HUES6 (cell line): ENCODE measurements at regions not wholly inside any gene's neighbourhood (a gene's known extent, or its start where the extent isn't known, plus 50 kb on each side); places are given as distances from the start of the nearest gene placed in this dataset.

Source experiments
- H3K27ac ChIP-seq: 2 replicates; pipeline ENCODE4 v1.7.0; 2013; ENCODE audit warnings: low read depth, mild to moderate bottlenecking, low read length, inconsistent platforms
- H3K27me3 ChIP-seq: 2 replicates; pipeline ENCODE4 v1.6.1; 2013; ENCODE audit warnings: low read length; ENCODE audit not compliant: control insufficient read depth, insufficient read depth
- H3K36me3 ChIP-seq: 2 replicates; pipeline ENCODE4 v1.6.1; 2013; ENCODE audit warnings: low read length; ENCODE audit not compliant: control insufficient read depth, insufficient read depth
- H3K4me1 ChIP-seq: 2 replicates; pipeline ENCODE4 v1.6.1; 2013; ENCODE audit warnings: low read length; ENCODE audit not compliant: control insufficient read depth, insufficient read depth
- H3K4me3 ChIP-seq: 2 replicates; pipeline ENCODE4 v1.5.1; 2013; ENCODE audit warnings: low read depth, low read length
- H3K9ac ChIP-seq: one replicate; pipeline ENCODE4 v1.6.1; 2013; ENCODE audit warnings: mild to moderate bottlenecking, low read length
- H3K9me3 ChIP-seq: 2 replicates; pipeline ENCODE4 v1.6.1; 2013; ENCODE audit warnings: low read depth, low read length; ENCODE audit not compliant: control insufficient read depth, insufficient read depth

GRCh38 chr22:22082229-22082835, 99.7 kb upstream of the TOP3B start:
- H3K9ac ChIP-seq = no peak overlapping the region
- no peaks in the 10 kb centered on the region for H3K36me3 ChIP-seq
- H3K9me3 ChIP-seq = no peaks in the 10 kb centered on the region
- H3K4me3 ChIP-seq = no peak overlapping the region
- peaks cover 100% of the 10 kb centered on the region for H3K27me3 ChIP-seq
- H3K27ac ChIP-seq = no peak overlapping the region
- no peaks in the 10 kb centered on the region for H3K4me1 ChIP-seq

GRCh38 chr22:22080270-22080669, 97.7 kb upstream of the TOP3B start:
- H3K27me3 ChIP-seq = peaks cover 100% of the 10 kb centered on the region
- no peak overlapping the region for H3K27ac ChIP-seq
- no peaks in the 10 kb centered on the region for H3K36me3 ChIP-seq
- H3K4me3 ChIP-seq = no peak overlapping the region
- H3K9me3 ChIP-seq = no peaks in the 10 kb centered on the region
- H3K4me1 ChIP-seq = no peaks in the 10 kb centered on the region
- no peak overlapping the region for H3K9ac ChIP-seq

DNA sequence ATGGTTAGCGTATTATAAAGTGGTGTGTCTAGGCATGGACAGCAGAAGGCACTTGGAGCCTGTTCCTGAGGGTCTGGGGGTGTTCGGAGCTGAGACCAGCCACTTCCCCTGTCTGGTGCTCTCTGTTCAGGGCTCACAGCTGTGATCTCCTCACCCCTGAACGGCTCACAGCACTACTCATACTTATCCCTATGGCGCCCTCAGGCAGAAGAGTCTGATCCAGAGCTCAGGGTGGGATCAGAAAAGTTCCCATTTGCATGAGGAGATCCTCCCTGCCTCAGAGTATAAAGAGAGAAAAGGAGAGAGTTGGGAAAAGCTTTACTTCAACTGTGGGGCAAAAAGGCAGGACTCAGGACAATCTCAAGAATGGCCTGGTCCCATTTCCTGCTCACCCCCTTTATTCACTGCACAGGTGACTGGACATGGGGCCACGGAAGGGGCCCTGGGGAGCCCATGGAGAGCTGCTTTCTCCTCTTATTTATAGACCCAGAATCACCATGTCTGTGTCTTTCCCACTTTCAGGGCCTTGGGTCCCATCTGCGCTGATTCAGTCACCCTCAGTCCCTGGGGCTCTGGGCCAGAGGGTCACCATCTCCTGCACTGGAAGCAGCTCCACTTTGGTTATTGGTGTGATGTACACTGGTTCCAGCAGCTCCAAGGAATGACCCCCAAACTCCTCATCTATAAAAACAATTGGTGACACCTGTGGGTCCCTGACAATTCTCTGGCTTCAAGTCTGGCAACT, 97.0 kb upstream of the TOP3B start:
- H3K9ac ChIP-seq = no peak overlapping the region
- no peaks in the 10 kb centered on the region for H3K9me3 ChIP-seq
- H3K4me3 ChIP-seq = no peak overlapping the region
- no peaks in the 10 kb centered on the region for H3K36me3 ChIP-seq
- H3K27ac ChIP-seq = no peak overlapping the region
- H3K4me1 ChIP-seq = no peaks in the 10 kb centered on the region
- peaks cover 100% of the 10 kb centered on the region for H3K27me3 ChIP-seq

DNA sequence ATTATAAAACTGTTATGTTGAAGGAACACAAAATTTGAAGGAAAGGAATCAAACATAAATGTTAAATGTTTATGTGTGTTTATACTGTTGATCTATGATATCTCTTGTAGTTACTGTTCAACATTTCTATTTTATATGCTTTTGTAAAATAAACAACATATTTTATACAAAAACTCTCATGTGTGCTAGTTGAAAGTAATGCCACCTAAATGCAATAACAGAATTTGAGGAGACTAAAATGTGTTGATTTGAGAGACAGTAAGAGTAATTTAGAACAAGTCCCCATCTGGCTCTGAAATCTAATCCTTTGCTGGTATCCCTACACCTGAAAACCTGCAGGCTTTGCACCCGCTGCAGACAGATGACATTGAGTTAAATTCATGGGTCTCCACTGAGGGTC, 95.7 kb upstream of the TOP3B start:
- H3K4me1 ChIP-seq = no peaks in the 10 kb centered on the region
- no peak overlapping the region for H3K4me3 ChIP-seq
- no peaks in the 10 kb centered on the region for H3K9me3 ChIP-seq
- no peak overlapping the region for H3K27ac ChIP-seq
- H3K9ac ChIP-seq = no peak overlapping the region
- H3K36me3 ChIP-seq = no peaks in the 10 kb centered on the region
- peaks cover 100% of the 10 kb centered on the region for H3K27me3 ChIP-seq

- no peaks in the 10 kb centered on the region for H3K9me3 ChIP-seq
- H3K27me3 ChIP-seq = peaks cover 99% of the 10 kb centered on the region
- H3K4me1 ChIP-seq = no peaks in the 10 kb centered on the region
- no peaks in the 10 kb centered on the region for H3K36me3 ChIP-seq
- H3K4me3 ChIP-seq = no peak overlapping the region
- no peak overlapping the region for H3K27ac ChIP-seq
- no peak overlapping the region for H3K9ac ChIP-seq
Measured at GRCh38 chr22:22076932-22077703, 94.5 kb upstream of the TOP3B start.

GRCh38 chr22:22076361-22076760, 93.8 kb upstream of the TOP3B start:
- Histone ChIP-seq H3K27ac (no peak overlapping the region), H3K4me3 (no peak overlapping the region), H3K9ac (no peak overlapping the region), H3K4me1 (no peaks in the 10 kb centered on the region), H3K27me3 (peaks cover 99% of the 10 kb centered on the region), H3K9me3 (no peaks in the 10 kb centered on the region), H3K36me3 (no peaks in the 10 kb centered on the region)

DNA sequence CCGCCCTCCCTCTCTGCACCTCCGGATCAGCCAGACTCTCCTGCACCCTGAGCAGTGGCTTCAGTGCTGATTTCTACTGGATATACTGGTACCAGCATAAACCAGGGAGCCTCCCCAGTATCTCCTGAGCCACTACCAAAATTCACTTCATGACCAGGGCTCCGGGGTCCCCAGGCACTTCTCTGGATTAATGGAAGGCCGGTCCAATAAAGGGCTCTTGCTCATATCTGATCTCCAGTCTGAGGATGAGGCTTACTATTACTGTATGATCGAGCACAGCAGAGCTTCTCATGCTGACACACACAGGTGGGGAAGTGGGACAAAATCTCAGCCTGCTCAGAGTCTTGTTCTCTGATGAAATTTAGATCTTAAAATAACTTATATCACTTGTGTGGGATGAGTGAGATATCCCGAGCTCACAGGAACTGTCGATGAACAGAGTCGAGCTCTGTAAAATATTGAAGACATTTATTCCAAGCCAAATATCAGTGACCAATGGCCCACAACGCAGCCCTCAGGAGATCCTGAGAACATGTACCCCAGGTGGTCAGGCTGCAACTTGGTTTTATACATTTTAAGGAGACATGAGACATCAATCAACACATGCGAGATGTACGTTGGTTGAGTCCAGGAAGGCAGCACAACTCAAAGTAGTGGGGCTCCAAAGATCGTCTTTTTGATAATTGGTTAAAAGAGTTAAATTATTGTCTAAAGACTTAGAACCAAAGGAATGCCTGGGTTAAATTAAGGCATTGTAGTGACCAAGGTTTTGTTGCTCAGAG, 93.0 kb upstream of the TOP3B start:
- Histone ChIP-seq H3K4me3 (no peak overlapping the region), H3K9me3 (no peaks in the 10 kb centered on the region), H3K9ac (no peak overlapping the region), H3K36me3 (no peaks in the 10 kb centered on the region), H3K27ac (no peak overlapping the region), H3K4me1 (no peaks in the 10 kb centered on the region), H3K27me3 (peaks cover 99% of the 10 kb centered on the region)

DNA sequence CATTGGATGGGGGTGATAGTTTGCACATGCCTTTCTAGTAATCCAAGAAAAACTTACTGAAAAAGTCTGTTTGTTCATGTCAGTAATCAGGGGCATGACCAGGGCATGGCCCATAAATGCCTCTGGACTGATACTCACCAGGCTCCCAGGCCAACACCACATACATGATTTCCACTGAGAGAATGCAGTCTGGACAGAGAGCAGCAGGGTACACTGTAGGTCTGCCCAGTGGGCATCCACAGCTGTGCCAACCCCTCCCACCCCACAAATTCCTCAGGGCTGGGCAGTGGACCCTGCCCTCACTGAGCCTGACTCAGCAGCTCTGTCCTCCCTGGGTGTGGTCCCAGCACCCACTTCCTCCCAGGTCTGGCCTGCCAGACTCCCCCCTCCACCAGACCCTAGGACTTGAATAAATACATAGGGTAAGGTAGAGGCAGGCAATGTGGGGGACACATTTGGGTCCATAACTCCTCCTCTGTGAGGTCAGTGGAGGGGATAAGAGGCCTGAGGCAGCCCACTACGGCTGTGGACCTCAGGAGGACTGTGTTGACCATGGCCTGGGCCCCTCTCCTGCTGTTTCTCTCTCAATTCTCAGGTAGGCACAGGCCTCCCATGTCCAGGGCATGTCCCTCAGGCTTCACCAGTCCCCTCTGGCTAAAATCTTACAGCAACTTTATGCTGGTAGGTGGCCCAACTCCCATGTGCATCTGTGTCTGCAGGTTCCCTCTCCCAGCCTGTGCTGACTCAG, 92.2 kb upstream of the TOP3B start:
- Histone ChIP-seq H3K27me3 (peaks cover 99% of the 10 kb centered on the region), H3K4me1 (no peaks in the 10 kb centered on the region), H3K9me3 (no peaks in the 10 kb centered on the region), H3K4me3 (no peak overlapping the region), H3K9ac (no peak overlapping the region), H3K36me3 (no peaks in the 10 kb centered on the region), H3K27ac (no peak overlapping the region)

DNA sequence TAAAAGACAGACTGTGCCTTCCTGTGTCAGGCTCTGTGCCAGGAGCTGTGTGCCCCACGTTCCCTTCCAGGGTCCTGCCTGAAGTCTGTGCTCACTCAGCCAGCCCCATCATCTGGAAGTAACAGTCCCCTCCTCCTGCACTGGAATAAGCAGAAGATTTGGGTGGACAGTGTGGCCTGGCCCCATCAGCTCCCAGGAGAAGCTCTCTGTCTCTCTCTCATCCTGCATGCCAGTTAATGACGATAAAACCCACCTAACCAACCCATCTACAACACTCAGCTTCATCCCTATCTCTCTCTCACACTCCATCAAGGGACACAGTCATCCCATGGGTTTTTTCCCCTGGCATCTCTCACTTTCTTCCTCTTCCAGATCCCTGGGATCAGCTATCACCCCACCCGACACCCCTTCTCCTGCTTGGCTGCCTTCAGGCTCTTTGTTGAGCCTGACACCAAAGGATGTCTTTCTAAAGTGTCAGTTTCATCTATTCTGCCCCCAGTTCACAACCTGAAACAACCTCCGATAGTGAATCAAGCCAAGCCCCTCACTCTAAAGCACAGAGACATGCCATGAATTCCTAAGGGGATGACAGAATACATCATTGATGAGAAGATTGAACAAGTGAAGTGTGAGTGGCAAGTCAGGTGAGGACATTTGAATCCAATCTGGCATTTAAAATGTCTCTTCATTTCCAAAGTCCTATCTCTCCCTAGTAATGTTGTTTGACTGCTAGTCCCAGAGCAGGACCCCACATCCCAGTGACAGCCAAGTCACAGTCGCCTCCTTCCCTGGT, 91.4 kb upstream of the TOP3B start:
- no peaks in the 10 kb centered on the region for H3K4me1 ChIP-seq
- no peak overlapping the region for H3K27ac ChIP-seq
- H3K27me3 ChIP-seq = peaks cover 99% of the 10 kb centered on the region
- no peak overlapping the region for H3K4me3 ChIP-seq
- H3K9me3 ChIP-seq = no peaks in the 10 kb centered on the region
- no peaks in the 10 kb centered on the region for H3K36me3 ChIP-seq
- H3K9ac ChIP-seq = no peak overlapping the region
